NCI-H1417 treated with DMSO at 0.1 percent for 48 hours (cell line): ENCODE measurements at regions not wholly inside any gene's neighbourhood (a gene's known extent, or its start where the extent isn't known, plus 50 kb on each side); places are given as distances from the start of the nearest gene placed in this dataset.
"Not testable (repeated sequence)": the region's sequence is repeated elsewhere in the genome, so short reads cannot be mapped to it uniquely, and the experiment has no call there.

Experiments
- DNase-seq: peaks from one replicate; lab custom pipeline; 2025; lab: John Stamatoyannopoulos, UW

- DNase-seq: no peak
Observed at GRCh38 chr6:137969874-137970273, 102.8 kb downstream of the TNFAIP3 start.

GRCh38 chr6:137970368-137970767, 103.3 kb downstream of the TNFAIP3 start:
- DNase-seq: no peak

GRCh38 chr6:137973201-137973600, 106.1 kb downstream of the TNFAIP3 start:
- DNase-seq: no peak

GRCh38 chr6:137975188-137975940, 108.3 kb downstream of the TNFAIP3 start:
- DNase-seq: no peak

GRCh38 chr6:137976430-137976829, 109.4 kb downstream of the TNFAIP3 start:
- no peak for DNase-seq

- DNase-seq: no peak
Observed at GRCh38 chr6:137977206-137977605, 110.1 kb downstream of the TNFAIP3 start.

- no peak for DNase-seq
Observed at GRCh38 chr6:137977814-137978213, 110.8 kb downstream of the TNFAIP3 start.

GRCh38 chr6:137978252-137978896, 111.3 kb downstream of the TNFAIP3 start:
- no peak for DNase-seq

GRCh38 chr6:137979263-137979662, 112.2 kb downstream of the TNFAIP3 start:
- not testable (repeated sequence) for DNase-seq

GRCh38 chr6:137980777-137981176, 113.7 kb downstream of the TNFAIP3 start:
- no peak for DNase-seq

- no peak for DNase-seq
Observed at GRCh38 chr6:137981758-137982157, 114.7 kb downstream of the TNFAIP3 start.

GRCh38 chr6:137982418-137983189, 115.5 kb downstream of the TNFAIP3 start:
- DNase-seq: no peak

- no peak for DNase-seq
Observed at GRCh38 chr6:137983269-137983668, 116.2 kb downstream of the TNFAIP3 start.

GRCh38 chr6:137989664-137990063, 117.6 kb downstream of the PERP start:
- no peak for DNase-seq

GRCh38 chr6:137995371-137995770, 111.8 kb downstream of the PERP start:
- no peak for DNase-seq

- DNase-seq: no peak
Observed at GRCh38 chr6:137998461-137999019, 108.7 kb downstream of the PERP start.

- no peak for DNase-seq
Observed at GRCh38 chr6:137999815-138000214, 107.4 kb downstream of the PERP start.

GRCh38 chr6:138000941-138001340, 106.3 kb downstream of the PERP start:
- DNase-seq: no peak

- no peak for DNase-seq
Observed at GRCh38 chr6:138001750-138002349, 105.4 kb downstream of the PERP start.

GRCh38 chr6:138004430-138005287, 102.6 kb downstream of the PERP start:
- DNase-seq: peak; percentile 54

GRCh38 chr6:138005846-138006245, 101.4 kb downstream of the PERP start:
- DNase-seq: no peak
